NCI-H748 treated with DMSO at 0.1 percent for 48 hours (cell line): ENCODE measurements at regions not wholly inside any gene's neighbourhood (a gene's known extent, or its start where the extent isn't known, plus 50 kb on each side); places are given as distances from the start of the nearest gene placed in this dataset.

Experiments used
- DNase-seq: peaks from one replicate; lab custom pipeline; 2025; lab: John Stamatoyannopoulos, UW

- no peak for DNase-seq
These were observed 406.2 kb upstream of the PCDH7 start for GRCh38 chr4:30314001-30314400.

DNA sequence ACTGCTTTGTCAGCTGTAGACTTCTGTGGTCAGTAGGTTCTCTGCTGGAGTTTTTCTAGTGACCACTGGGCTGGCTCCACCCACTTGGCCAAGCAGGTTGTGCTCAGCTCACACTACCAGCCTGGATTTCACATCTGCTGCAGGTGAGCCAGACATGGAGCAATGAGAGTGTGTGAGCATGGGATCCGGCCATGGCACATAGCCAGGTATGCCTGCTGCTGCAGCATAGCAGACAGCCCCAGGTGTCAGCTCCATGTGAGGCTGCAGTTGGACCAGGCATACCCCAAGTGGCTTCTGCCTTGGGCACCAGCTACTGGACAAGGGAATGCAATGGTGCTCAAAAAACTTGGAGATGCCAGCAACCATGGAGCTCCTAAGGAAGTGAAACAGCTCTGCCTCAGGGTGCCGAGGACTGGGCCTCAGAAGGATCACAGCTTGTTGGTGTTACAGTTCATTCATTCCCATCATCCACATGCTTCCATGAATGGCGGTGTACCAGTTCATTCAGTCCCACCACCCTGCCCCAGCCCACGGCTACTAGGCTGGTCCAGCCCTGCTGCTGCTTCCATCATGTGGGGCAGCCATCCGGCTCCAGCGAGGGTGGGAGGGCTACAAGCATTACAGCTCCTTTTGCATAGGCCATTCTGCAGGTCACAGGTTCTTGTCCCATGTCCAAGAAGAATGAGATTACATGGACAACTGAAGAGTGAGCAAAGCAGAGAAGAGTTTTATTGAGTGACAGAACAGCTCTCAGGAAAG is 389.1 kb upstream of the PCDH7 start:
- no peak for DNase-seq

DNA sequence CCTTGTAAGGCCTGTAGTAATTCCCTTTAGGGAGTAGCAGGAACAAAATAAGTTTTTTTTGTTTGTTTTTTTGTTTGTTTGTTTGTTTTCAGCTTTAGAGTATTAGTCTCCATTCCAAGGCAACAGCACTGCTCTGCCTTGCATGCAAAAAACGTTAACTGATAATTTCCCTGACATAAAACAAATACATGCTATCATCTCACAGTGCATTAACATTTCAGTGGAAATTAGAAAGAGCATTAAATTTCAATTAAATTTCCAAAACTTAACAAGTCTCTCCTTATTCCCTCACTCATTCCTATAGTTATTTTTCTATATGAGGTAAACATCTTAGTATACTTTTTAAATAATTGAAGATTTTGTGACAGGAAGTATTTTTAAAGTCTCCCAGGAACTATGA is 378.4 kb upstream of the PCDH7 start:
- no peak for DNase-seq

- DNase-seq: no peak
These were observed 369.9 kb upstream of the PCDH7 start for GRCh38 chr4:30350288-30350687.

- no peak for DNase-seq
These were observed 365.6 kb upstream of the PCDH7 start for GRCh38 chr4:30354605-30355004.

- no peak for DNase-seq
These were observed 357.7 kb upstream of the PCDH7 start for GRCh38 chr4:30362436-30362835.

DNA sequence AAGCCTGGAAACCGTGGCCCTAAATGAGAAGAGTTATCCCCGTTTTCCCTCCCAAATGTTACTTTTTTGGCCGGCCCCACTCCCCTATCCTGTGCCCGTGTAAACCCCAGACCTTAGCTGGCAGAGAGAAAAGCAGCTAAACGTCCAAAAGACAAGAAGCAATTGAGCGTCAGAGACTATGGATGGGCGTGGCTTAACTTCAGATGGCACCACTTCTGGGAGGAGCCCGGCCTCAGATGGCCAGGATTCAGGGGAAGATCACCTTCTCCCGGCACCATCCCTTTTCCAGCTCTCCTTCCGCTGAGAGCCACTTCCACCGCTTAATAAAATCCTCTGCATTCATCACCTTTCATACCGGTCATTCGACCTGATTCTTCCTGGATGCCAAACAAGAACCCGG is 350.1 kb upstream of the PCDH7 start:
- DNase-seq: no peak

DNA sequence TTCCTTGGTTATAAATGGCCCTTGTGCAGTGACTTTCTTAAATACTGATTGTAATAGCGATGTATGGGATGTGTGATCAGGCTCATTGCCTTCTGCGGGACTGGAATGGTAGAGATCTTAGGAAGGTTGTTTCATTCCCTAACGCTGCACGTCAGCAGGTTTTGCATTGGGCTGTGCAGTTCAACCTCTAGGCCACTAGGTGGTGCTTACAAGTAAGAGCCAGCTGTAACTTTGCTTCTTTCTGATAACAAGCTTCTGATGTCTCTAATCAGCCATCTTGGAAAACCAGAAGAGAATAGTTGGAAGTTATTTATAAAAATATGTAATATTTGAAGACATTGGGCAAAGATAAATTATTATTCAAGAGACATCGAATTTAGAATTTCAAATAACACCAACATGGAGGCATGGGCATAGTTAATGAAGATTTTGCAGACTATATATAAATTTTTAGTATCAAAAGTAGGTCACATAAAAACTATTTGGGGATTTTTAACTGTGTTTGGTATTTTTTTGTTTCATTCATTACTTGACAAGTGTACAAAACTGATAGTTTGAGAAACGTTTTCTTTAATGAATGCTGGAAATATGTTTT is 339.7 kb upstream of the PCDH7 start:
- peak; percentile 2 for DNase-seq

- no peak for DNase-seq
These were observed 334.5 kb upstream of the PCDH7 start for GRCh38 chr4:30385650-30386049.

DNA sequence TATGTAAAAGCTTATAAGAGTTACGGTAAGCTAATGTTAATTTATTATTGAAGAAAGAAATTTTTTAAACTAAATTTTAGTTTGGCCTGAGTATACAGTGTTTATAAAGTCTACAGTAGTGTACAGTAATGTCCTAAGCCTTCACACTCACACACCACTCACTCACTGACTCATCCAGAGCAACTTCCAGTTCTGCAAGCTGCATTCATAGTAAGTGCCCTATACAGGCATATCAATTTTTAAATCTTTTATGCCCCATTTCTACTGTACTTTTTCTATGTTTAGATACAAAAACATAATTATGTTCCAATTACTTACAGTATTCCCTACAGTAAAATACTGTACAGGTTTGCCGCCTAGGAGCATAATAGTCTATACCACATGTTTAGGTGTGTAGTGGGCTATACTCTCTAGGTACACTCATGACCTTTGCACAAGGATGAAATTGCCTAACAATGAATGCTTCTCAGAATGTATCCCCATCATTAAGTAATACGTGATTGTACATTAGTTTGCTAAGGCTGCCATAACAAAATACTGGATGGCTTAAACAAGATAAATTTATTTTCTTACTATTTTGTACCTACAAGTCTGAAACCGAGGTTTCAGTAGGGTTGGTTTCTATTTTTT is 333.8 kb upstream of the PCDH7 start:
- no peak for DNase-seq

GRCh38 chr4:30395902-30396301 is 324.3 kb upstream of the PCDH7 start:
- no peak for DNase-seq

DNA sequence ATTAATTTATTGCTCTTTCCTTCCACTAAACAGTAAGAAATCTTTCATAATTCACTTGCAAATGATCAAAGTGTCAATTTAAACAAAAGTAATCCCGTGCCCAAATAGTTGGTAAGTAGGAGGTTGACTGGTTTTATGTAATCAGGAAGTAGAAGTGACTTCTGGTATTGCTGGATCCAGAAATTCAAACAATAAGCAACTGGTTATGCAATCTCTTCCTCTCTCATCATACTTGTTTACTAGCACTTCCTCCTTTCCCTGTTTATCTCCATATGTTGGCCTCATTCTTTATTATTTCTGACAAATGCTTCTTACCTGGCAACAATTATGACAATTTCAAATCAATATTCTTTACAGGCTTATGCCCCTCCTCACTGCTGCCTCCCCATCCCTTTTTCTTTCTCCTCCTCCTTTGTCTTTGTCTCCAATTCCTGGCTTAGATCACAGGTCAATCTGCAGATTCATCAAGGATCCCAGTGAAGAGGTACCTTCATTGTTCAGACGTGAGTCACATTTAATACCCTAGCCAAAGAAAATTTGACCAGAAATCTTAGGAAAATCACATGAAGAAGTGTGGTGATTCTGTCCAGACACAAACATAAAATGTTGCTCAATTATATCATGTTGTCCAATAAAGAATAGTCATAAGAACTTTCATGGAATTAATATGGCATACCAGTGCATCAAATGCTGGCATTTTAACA is 323.2 kb upstream of the PCDH7 start:
- no peak for DNase-seq

DNA sequence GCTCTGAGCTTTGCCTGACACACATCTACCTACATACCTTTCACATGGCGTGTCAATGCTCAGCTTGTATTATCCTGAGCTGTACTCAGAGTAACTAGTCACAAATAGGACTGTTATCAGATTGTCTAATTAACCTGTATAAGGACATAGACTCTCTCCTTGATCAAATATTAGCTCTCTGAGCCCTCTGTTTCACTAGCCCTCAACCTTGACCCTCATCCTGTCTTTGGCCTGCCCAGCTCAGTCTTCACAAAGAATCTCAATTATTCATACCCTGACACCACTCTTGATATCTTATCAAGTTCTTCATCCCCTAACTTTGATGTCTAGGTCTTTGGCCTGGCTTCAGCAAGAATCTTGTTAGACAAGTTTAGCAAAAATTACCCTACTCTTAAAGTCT is 320.7 kb upstream of the PCDH7 start:
- no peak for DNase-seq

DNA sequence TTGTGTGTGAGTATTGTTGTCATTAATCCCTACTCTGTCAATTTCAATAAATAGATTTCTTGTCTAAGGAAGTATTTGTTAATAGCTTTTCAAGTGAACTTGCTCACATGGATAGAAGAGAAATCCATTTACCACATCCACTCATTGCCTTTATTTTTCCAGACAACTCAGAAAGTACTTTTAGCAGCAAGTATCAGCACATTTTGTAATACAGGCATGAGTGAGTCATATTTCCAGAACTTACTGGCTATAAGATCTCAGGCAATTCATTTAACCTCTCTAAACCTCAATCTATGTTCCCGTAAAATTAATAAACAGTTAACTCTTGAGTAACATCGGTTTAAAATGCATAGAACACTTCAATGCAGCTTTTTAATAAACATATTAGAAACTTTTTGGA is 317.9 kb upstream of the PCDH7 start:
- no peak for DNase-seq

DNA sequence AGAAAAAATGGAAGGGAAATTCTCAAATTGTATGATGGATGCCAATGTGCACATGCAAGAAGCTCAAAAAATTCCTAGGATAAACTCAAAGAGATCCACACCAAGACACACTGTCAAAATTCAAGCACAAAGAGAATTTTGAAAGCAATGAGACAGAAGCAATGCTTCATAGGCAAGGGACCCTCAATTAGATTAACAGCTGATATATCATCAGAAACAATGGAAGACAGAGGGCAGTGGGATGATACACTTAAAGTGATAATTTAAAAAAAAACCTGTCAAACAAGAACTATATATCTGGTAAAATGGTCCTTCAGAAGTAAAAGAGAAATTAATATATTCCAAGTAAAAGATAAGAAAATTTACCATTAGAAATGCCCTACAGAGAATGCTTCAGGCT is 306.3 kb upstream of the PCDH7 start:
- DNase-seq: no peak

- no peak for DNase-seq
These were observed 303.6 kb upstream of the PCDH7 start for GRCh38 chr4:30416547-30416946.

DNA sequence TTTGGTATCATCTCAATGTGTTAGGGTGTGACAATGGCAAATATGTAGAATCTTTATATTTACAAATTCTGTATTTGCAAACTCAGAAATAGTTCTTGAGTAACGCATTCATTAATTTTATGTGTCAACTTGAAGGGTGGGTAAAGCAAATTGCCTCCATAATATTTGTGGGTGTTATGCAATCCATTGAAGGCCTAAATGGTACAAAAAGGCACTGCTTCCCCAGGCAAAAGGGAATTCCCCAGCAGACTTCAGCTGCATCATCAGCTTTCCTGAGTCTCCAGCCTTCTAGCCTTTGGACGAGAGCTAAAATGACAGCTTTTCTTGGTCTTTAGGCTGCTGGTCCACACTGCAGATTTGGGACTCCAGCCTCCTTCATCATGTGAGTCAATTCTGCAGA is 292.2 kb upstream of the PCDH7 start:
- DNase-seq: no peak

GRCh38 chr4:30429813-30430761 is 290.1 kb upstream of the PCDH7 start:
- no peak for DNase-seq

DNA sequence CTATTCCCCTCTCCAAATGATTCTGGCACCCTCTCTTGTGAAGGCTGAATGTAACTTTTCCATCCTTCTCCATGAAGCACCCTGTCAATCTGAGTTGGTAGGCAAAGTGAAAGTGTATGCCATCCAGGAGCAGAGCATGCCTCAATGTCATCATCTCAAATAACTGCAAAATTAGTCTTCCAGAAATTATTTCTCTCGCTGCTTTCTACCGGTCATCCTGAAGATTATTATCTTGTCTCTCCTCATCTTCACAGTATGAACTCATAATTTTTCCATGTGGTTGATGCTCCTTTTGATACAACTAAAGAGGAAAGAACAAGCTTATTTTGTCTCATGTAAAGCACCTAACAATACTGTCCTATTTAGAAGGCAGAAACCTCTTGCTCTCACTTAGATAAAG is 285.5 kb upstream of the PCDH7 start:
- no peak for DNase-seq

DNA sequence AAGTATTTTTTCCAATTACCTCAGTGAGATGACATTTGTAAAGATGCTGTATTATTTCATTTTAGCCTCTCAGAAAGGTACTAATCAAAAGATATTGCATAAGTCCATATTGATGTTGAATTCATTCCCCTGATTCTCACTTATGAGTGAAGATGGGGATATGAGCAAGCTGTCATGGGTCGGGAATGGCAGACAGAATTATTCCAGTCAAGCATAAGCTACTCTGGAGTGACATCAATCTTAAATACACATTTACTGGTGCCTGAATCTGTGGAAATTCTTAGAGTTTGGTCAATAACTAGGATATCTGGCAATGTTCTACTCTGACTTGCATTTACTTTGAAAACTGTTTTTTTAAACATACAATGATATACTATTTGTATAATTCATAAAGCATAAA is 283.8 kb upstream of the PCDH7 start:
- DNase-seq: no peak

- no peak for DNase-seq
These were observed 282.9 kb upstream of the PCDH7 start for GRCh38 chr4:30437316-30437715.

GRCh38 chr4:30443289-30443688 is 276.9 kb upstream of the PCDH7 start:
- no peak for DNase-seq
